ENCODE measurements at regions not wholly inside any gene's neighbourhood (a gene's known extent, or its start where the extent isn't known, plus 50 kb on each side); places are given as distances from the start of the nearest gene placed in this dataset.

- TF ChIP-seq POLR2A (IDR thresholded peaks at IDR 0.05; ENCODE audit: low read depth) (no peak), CTCF (IDR thresholded peaks at IDR 0.05) (no peak), POLR2AphosphoS5 (IDR thresholded peaks at IDR 0.05) (no peak)
These were observed 793.7 kb downstream of the BRINP1 start for GRCh38 chr9:118575341-118576070.

Data from esophagus muscularis mucosa (tissue), 3 donors.